H1 (cell line): ENCODE measurements at regions not wholly inside any gene's neighbourhood (a gene's known extent, or its start where the extent isn't known, plus 50 kb on each side); places are given as distances from the start of the nearest gene placed in this dataset.

Experiments
- E2F6 ChIP-seq: IDR thresholded peaks from 2 replicates; pipeline ENCODE4 v1.6.1; 2012; ENCODE audit warnings: inconsistent platforms
- RBBP5 ChIP-seq: IDR thresholded peaks from 2 replicates; pipeline ENCODE4 v1.7.1; 2012; ENCODE audit warnings: low read depth, mild to moderate bottlenecking, inconsistent platforms, low read length, moderate library complexity, borderline replicate concordance
- SIX5 ChIP-seq: IDR thresholded peaks from 2 replicates; pipeline ENCODE4 v1.6.1; 2011; ENCODE audit warnings: mild to moderate bottlenecking, low read depth, low read length
- SP4 ChIP-seq: IDR thresholded peaks from 2 replicates; pipeline ENCODE4 v1.6.1; 2012; ENCODE audit warnings: low read length, inconsistent platforms
- TEAD4 ChIP-seq: IDR thresholded peaks from 2 replicates; pipeline ENCODE4 v1.6.1; 2012; ENCODE audit warnings: low read depth, low read length, inconsistent platforms, mixed read lengths

GRCh38 chr7:33738260-33738935 lies 166.9 kb upstream of the BMPER start (continued):
- no peak for TF ChIP-seq RBBP5
- no peak for TF ChIP-seq TEAD4
- no peak for TF ChIP-seq SIX5
- TF ChIP-seq SP4 = no peak
- no peak for TF ChIP-seq E2F6
